ENCODE measurements at regions not wholly inside any gene's neighbourhood (a gene's known extent, or its start where the extent isn't known, plus 50 kb on each side); places are given as distances from the start of the nearest gene placed in this dataset.

- H3K9me3 ChIP-seq (ENCODE audit: control insufficient read depth in 3 of 3, low read length in 3 of 3) = no peaks in the 10 kb centered on the region
- H3K9ac ChIP-seq (ENCODE audit: low read depth in 1 of 3, low read length in 3 of 3) = no peak overlapping the region
- no peaks in the 10 kb centered on the region for H3K27me3 ChIP-seq (ENCODE audit: control insufficient read depth in 3 of 3, insufficient read depth in 3 of 3, low read length in 3 of 3)
Observed at GRCh38 chr2:16885027-16885426, 219.4 kb upstream of the CYRIA start.

GRCh38 chr2:16882706-16883105, 217.1 kb upstream of the CYRIA start:
- Histone ChIP-seq H3K9me3 (ENCODE audit: control insufficient read depth in 3 of 3, low read length in 3 of 3) (no peaks in the 10 kb centered on the region), H3K36me3 (ENCODE audit: control insufficient read depth in 3 of 3, insufficient read depth in 3 of 3, low read length in 3 of 3) (no peaks in the 10 kb centered on the region), H3K9ac (ENCODE audit: low read depth in 1 of 3, low read length in 3 of 3) (no peak overlapping the region), H3K27me3 (ENCODE audit: control insufficient read depth in 3 of 3, insufficient read depth in 3 of 3, low read length in 3 of 3) (no peaks in the 10 kb centered on the region), H3K27ac (ENCODE audit: low read depth, low read length) (no peak overlapping the region), H3K4me1 (ENCODE audit: control insufficient read depth in 3 of 3, insufficient read depth in 3 of 3, low read length in 3 of 3) (no peaks in the 10 kb centered on the region), H3K4me3 (ENCODE audit: low read length in 3 of 3) (no peak overlapping the region)

More at GRCh38 chr2:16885027-16885426, 219.4 kb upstream of the CYRIA start:
- Histone ChIP-seq H3K4me1 (ENCODE audit: control insufficient read depth in 3 of 3, insufficient read depth in 3 of 3, low read length in 3 of 3) (no peaks in the 10 kb centered on the region), H3K4me3 (ENCODE audit: low read length in 3 of 3) (no peak overlapping the region), H3K27ac (ENCODE audit: low read depth, low read length) (no peak overlapping the region), H3K36me3 (ENCODE audit: control insufficient read depth in 3 of 3, insufficient read depth in 3 of 3, low read length in 3 of 3) (no peaks in the 10 kb centered on the region)

GRCh38 chr2:16881122-16881521, 215.5 kb upstream of the CYRIA start:
- no peak overlapping the region for H3K4me3 ChIP-seq (ENCODE audit: low read length in 3 of 3)
- H3K9ac ChIP-seq (ENCODE audit: low read depth in 1 of 3, low read length in 3 of 3) = no peak overlapping the region
- no peaks in the 10 kb centered on the region for H3K27me3 ChIP-seq (ENCODE audit: control insufficient read depth in 3 of 3, insufficient read depth in 3 of 3, low read length in 3 of 3)
- H3K36me3 ChIP-seq (ENCODE audit: control insufficient read depth in 3 of 3, insufficient read depth in 3 of 3, low read length in 3 of 3) = no peaks in the 10 kb centered on the region
- no peaks in the 10 kb centered on the region for H3K9me3 ChIP-seq (ENCODE audit: control insufficient read depth in 3 of 3, low read length in 3 of 3)
- no peaks in the 10 kb centered on the region for H3K4me1 ChIP-seq (ENCODE audit: control insufficient read depth in 3 of 3, insufficient read depth in 3 of 3, low read length in 3 of 3)
- H3K27ac ChIP-seq (ENCODE audit: low read depth, low read length) = no peak overlapping the region

GRCh38 chr2:16871411-16871810, 205.8 kb upstream of the CYRIA start:
- Histone ChIP-seq H3K27ac (ENCODE audit: low read depth, low read length) (no peak overlapping the region), H3K4me3 (ENCODE audit: low read length in 3 of 3) (no peak overlapping the region), H3K36me3 (ENCODE audit: control insufficient read depth in 3 of 3, insufficient read depth in 3 of 3, low read length in 3 of 3) (no peaks in the 10 kb centered on the region)

GRCh38 chr2:16870491-16871076, 204.9 kb upstream of the CYRIA start:
- no peak overlapping the region for H3K4me3 ChIP-seq (ENCODE audit: low read length in 3 of 3)
- no peaks in the 10 kb centered on the region for H3K36me3 ChIP-seq (ENCODE audit: control insufficient read depth in 3 of 3, insufficient read depth in 3 of 3, low read length in 3 of 3)
- no peak overlapping the region for H3K27ac ChIP-seq (ENCODE audit: low read depth, low read length)
- no peaks in the 10 kb centered on the region for H3K4me1 ChIP-seq (ENCODE audit: control insufficient read depth in 3 of 3, insufficient read depth in 3 of 3, low read length in 3 of 3)
- H3K9ac ChIP-seq (ENCODE audit: low read depth in 1 of 3, low read length in 3 of 3) = no peak overlapping the region
- H3K27me3 ChIP-seq (ENCODE audit: control insufficient read depth in 3 of 3, insufficient read depth in 3 of 3, low read length in 3 of 3) = no peaks in the 10 kb centered on the region
- H3K9me3 ChIP-seq (ENCODE audit: control insufficient read depth in 3 of 3, low read length in 3 of 3) = no peaks in the 10 kb centered on the region

More at GRCh38 chr2:16871411-16871810, 205.8 kb upstream of the CYRIA start:
- no peaks in the 10 kb centered on the region for H3K4me1 ChIP-seq (ENCODE audit: control insufficient read depth in 3 of 3, insufficient read depth in 3 of 3, low read length in 3 of 3)
- no peaks in the 10 kb centered on the region for H3K27me3 ChIP-seq (ENCODE audit: control insufficient read depth in 3 of 3, insufficient read depth in 3 of 3, low read length in 3 of 3)
- H3K9ac ChIP-seq (ENCODE audit: low read depth in 1 of 3, low read length in 3 of 3) = no peak overlapping the region
- H3K9me3 ChIP-seq (ENCODE audit: control insufficient read depth in 3 of 3, low read length in 3 of 3) = no peaks in the 10 kb centered on the region

- Histone ChIP-seq H3K9ac (ENCODE audit: low read depth in 1 of 3, low read length in 3 of 3) (no peak overlapping the region), H3K27me3 (ENCODE audit: control insufficient read depth in 3 of 3, insufficient read depth in 3 of 3, low read length in 3 of 3) (no peaks in the 10 kb centered on the region), H3K27ac (ENCODE audit: low read depth, low read length) (no peak overlapping the region), H3K4me3 (ENCODE audit: low read length in 3 of 3) (no peak overlapping the region), H3K4me1 (ENCODE audit: control insufficient read depth in 3 of 3, insufficient read depth in 3 of 3, low read length in 3 of 3) (no peaks in the 10 kb centered on the region), H3K36me3 (ENCODE audit: control insufficient read depth in 3 of 3, insufficient read depth in 3 of 3, low read length in 3 of 3) (no peaks in the 10 kb centered on the region), H3K9me3 (ENCODE audit: control insufficient read depth in 3 of 3, low read length in 3 of 3) (no peaks in the 10 kb centered on the region)
Observed at GRCh38 chr2:16869711-16870110, 204.1 kb upstream of the CYRIA start.

GRCh38 chr2:16862471-16862870, 196.8 kb upstream of the CYRIA start:
- Histone ChIP-seq H3K27ac (ENCODE audit: low read depth, low read length) (no peak overlapping the region), H3K9me3 (ENCODE audit: control insufficient read depth in 3 of 3, low read length in 3 of 3) (no peaks in the 10 kb centered on the region), H3K9ac (ENCODE audit: low read depth in 1 of 3, low read length in 3 of 3) (no peak overlapping the region), H3K27me3 (ENCODE audit: control insufficient read depth in 3 of 3, insufficient read depth in 3 of 3, low read length in 3 of 3) (no peaks in the 10 kb centered on the region), H3K4me1 (ENCODE audit: control insufficient read depth in 3 of 3, insufficient read depth in 3 of 3, low read length in 3 of 3) (no peaks in the 10 kb centered on the region), H3K4me3 (ENCODE audit: low read length in 3 of 3) (no peak overlapping the region), H3K36me3 (ENCODE audit: control insufficient read depth in 3 of 3, insufficient read depth in 3 of 3, low read length in 3 of 3) (no peaks in the 10 kb centered on the region)

- H3K9ac ChIP-seq (ENCODE audit: low read depth in 1 of 3, low read length in 3 of 3) = no peak overlapping the region
- H3K36me3 ChIP-seq (ENCODE audit: control insufficient read depth in 3 of 3, insufficient read depth in 3 of 3, low read length in 3 of 3) = no peaks in the 10 kb centered on the region
- H3K27me3 ChIP-seq (ENCODE audit: control insufficient read depth in 3 of 3, insufficient read depth in 3 of 3, low read length in 3 of 3) = no peaks in the 10 kb centered on the region
- no peaks in the 10 kb centered on the region for H3K9me3 ChIP-seq (ENCODE audit: control insufficient read depth in 3 of 3, low read length in 3 of 3)
- no peak overlapping the region for H3K4me3 ChIP-seq (ENCODE audit: low read length in 3 of 3)
- H3K4me1 ChIP-seq (ENCODE audit: control insufficient read depth in 3 of 3, insufficient read depth in 3 of 3, low read length in 3 of 3) = no peaks in the 10 kb centered on the region
- H3K27ac ChIP-seq (ENCODE audit: low read depth, low read length) = no peak overlapping the region
Observed at GRCh38 chr2:16861530-16861929, 195.9 kb upstream of the CYRIA start.

GRCh38 chr2:16861111-16861510, 195.5 kb upstream of the CYRIA start:
- no peak overlapping the region for H3K27ac ChIP-seq (ENCODE audit: low read depth, low read length)
- no peaks in the 10 kb centered on the region for H3K27me3 ChIP-seq (ENCODE audit: control insufficient read depth in 3 of 3, insufficient read depth in 3 of 3, low read length in 3 of 3)
- no peaks in the 10 kb centered on the region for H3K9me3 ChIP-seq (ENCODE audit: control insufficient read depth in 3 of 3, low read length in 3 of 3)
- no peaks in the 10 kb centered on the region for H3K36me3 ChIP-seq (ENCODE audit: control insufficient read depth in 3 of 3, insufficient read depth in 3 of 3, low read length in 3 of 3)
- H3K4me1 ChIP-seq (ENCODE audit: control insufficient read depth in 3 of 3, insufficient read depth in 3 of 3, low read length in 3 of 3) = no peaks in the 10 kb centered on the region
- H3K9ac ChIP-seq (ENCODE audit: low read depth in 1 of 3, low read length in 3 of 3) = no peak overlapping the region
- no peak overlapping the region for H3K4me3 ChIP-seq (ENCODE audit: low read length in 3 of 3)

- no peak overlapping the region for H3K27ac ChIP-seq (ENCODE audit: low read depth, low read length)
Observed at GRCh38 chr2:16860627-16861026, 195.0 kb upstream of the CYRIA start.

More at GRCh38 chr2:16860627-16861026, 195.0 kb upstream of the CYRIA start:
- H3K36me3 ChIP-seq (ENCODE audit: control insufficient read depth in 3 of 3, insufficient read depth in 3 of 3, low read length in 3 of 3) = no peaks in the 10 kb centered on the region
- no peaks in the 10 kb centered on the region for H3K4me1 ChIP-seq (ENCODE audit: control insufficient read depth in 3 of 3, insufficient read depth in 3 of 3, low read length in 3 of 3)
- no peak overlapping the region for H3K9ac ChIP-seq (ENCODE audit: low read depth in 1 of 3, low read length in 3 of 3)
- H3K27me3 ChIP-seq (ENCODE audit: control insufficient read depth in 3 of 3, insufficient read depth in 3 of 3, low read length in 3 of 3) = no peaks in the 10 kb centered on the region
- no peak overlapping the region for H3K4me3 ChIP-seq (ENCODE audit: low read length in 3 of 3)
- no peaks in the 10 kb centered on the region for H3K9me3 ChIP-seq (ENCODE audit: control insufficient read depth in 3 of 3, low read length in 3 of 3)

Data from skeletal muscle tissue (tissue), 3 donors.